ENCODE measurements at regions not wholly inside any gene's neighbourhood (a gene's known extent, or its start where the extent isn't known, plus 50 kb on each side); places are given as distances from the start of the nearest gene placed in this dataset.

DNA sequence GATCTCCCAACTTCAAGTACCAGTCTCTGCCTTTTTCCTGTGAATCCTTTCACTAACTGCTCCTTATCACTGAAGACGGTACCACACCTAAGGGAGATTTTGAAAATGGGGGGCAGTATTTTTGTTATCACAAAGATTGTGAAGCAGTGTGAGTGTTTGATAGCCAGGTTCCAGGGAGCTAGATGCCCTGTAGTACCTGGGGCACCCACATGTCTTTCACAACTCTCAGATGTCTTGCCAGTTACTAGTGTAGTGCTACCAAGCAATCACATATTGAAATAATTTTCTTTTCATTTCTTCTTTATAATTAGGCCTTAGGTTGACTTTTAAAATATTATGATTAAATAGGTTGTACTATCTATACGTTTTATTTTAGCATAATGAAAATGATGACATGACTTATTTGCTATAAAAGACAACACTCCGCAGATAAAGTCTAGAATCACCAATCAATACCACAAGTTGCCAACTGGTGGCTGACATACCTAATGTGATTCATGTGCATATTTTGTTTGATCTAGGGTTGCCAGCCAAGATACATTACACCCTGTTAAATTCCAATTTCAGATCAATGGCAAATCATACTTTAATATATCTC is 215.9 kb downstream of the EXOC5 start:
- in situ Hi-C loops (cut with HindIII; ENCODE audit: low pct_unique_long_range_greater_than_20kb, low sequenced_read_pairs), result no loop called here
- CTCF ChIA-PET, result no interaction called here
- Histone ChIP-seq H3K27ac (ENCODE audit: low read length) (no peak overlapping the region), H3K9me3 (ENCODE audit: control insufficient read depth, insufficient read depth, low read depth, low read length) (no peaks in the 10 kb centered on the region), H3K4me1 (ENCODE audit: control insufficient read depth, insufficient read depth, low read length) (no peaks in the 10 kb centered on the region), H3K27me3 (ENCODE audit: control insufficient read depth, insufficient read depth, low read length) (no peaks in the 10 kb centered on the region), H3K4me3 (ENCODE audit: low read depth in 2 of 2, low read length in 2 of 2) (no peak overlapping the region), H3K36me3 (ENCODE audit: control insufficient read depth, insufficient read depth, low read length) (no peaks in the 10 kb centered on the region)
- no peak for ATAC-seq
- no peak for DNase-seq (ENCODE audit: low read depth, low spot score)
- TF ChIP-seq, protein P1, sequence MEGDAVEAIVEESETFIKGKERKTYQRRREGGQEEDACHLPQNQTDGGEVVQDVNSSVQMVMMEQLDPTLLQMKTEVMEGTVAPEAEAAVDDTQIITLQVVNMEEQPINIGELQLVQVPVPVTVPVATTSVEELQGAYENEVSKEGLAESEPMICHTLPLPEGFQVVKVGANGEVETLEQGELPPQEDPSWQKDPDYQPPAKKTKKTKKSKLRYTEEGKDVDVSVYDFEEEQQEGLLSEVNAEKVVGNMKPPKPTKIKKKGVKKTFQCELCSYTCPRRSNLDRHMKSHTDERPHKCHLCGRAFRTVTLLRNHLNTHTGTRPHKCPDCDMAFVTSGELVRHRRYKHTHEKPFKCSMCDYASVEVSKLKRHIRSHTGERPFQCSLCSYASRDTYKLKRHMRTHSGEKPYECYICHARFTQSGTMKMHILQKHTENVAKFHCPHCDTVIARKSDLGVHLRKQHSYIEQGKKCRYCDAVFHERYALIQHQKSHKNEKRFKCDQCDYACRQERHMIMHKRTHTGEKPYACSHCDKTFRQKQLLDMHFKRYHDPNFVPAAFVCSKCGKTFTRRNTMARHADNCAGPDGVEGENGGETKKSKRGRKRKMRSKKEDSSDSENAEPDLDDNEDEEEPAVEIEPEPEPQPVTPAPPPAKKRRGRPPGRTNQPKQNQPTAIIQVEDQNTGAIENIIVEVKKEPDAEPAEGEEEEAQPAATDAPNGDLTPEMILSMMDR (IDR thresholded peaks at IDR 0.05), result no peak
- TF ChIP-seq TCF7L2 (IDR thresholded peaks at IDR 0.05; ENCODE audit: low read depth, low read length), result no peak
- TF ChIP-seq, protein P2, sequence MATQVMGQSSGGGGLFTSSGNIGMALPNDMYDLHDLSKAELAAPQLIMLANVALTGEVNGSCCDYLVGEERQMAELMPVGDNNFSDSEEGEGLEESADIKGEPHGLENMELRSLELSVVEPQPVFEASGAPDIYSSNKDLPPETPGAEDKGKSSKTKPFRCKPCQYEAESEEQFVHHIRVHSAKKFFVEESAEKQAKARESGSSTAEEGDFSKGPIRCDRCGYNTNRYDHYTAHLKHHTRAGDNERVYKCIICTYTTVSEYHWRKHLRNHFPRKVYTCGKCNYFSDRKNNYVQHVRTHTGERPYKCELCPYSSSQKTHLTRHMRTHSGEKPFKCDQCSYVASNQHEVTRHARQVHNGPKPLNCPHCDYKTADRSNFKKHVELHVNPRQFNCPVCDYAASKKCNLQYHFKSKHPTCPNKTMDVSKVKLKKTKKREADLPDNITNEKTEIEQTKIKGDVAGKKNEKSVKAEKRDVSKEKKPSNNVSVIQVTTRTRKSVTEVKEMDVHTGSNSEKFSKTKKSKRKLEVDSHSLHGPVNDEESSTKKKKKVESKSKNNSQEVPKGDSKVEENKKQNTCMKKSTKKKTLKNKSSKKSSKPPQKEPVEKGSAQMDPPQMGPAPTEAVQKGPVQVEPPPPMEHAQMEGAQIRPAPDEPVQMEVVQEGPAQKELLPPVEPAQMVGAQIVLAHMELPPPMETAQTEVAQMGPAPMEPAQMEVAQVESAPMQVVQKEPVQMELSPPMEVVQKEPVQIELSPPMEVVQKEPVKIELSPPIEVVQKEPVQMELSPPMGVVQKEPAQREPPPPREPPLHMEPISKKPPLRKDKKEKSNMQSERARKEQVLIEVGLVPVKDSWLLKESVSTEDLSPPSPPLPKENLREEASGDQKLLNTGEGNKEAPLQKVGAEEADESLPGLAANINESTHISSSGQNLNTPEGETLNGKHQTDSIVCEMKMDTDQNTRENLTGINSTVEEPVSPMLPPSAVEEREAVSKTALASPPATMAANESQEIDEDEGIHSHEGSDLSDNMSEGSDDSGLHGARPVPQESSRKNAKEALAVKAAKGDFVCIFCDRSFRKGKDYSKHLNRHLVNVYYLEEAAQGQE (IDR thresholded peaks at IDR 0.05; ENCODE audit: insufficient read depth in 1 of 2, low read depth in 2 of 2, low read length in 1 of 2), result no peak
- BruUV-seq (replicated peaks), result no TSS peak
- POLR2A ChIA-PET, result no interaction called here
- intact Hi-C loops (cut with micrococcal nuclease; ENCODE audit: unreplicated experiment), result no loop called here

DNA sequence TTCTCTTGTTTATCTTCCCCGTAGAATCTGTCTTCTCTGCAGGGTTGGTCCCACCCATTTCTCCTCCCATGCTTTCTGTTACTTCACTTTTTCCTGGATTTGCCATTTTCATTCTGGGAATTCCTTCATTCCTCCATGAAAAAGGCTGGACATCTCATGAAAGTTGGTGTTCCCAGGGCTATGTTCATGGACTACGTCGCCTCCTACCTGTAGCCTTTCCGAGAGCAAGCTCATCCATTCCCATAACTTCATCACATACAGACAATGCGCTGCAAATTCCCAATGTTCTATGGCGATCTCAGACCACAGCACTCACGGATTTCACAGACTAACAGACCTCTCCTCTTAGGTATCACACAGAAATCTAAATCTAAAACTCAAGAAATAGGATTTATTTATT is 217.1 kb downstream of the EXOC5 start:
- Histone ChIP-seq H3K27ac (ENCODE audit: low read length) (no peak overlapping the region), H3K4me1 (ENCODE audit: control insufficient read depth, insufficient read depth, low read length) (no peaks in the 10 kb centered on the region), H3K4me3 (ENCODE audit: low read depth in 2 of 2, low read length in 2 of 2) (no peak overlapping the region), H3K9me3 (ENCODE audit: control insufficient read depth, insufficient read depth, low read depth, low read length) (no peaks in the 10 kb centered on the region), H3K36me3 (ENCODE audit: control insufficient read depth, insufficient read depth, low read length) (no peaks in the 10 kb centered on the region), H3K27me3 (ENCODE audit: control insufficient read depth, insufficient read depth, low read length) (no peaks in the 10 kb centered on the region; the same call in 1 of the 2 replicates)
- ChIA-PET POLR2A (no interaction called here), CTCF (no interaction called here)
- ATAC-seq (no peak), DNase-seq (ENCODE audit: low read depth, low spot score) (no peak)
- TF ChIP-seq SIN3A (IDR thresholded peaks at IDR 0.05; ENCODE audit: borderline replicate concordance, insufficient read depth, low read depth, low read length), result no peak
- intact Hi-C loops (cut with micrococcal nuclease; ENCODE audit: unreplicated experiment), result no loop called here
- in situ Hi-C loops (cut with HindIII; ENCODE audit: low pct_unique_long_range_greater_than_20kb, low sequenced_read_pairs), result no loop called here
- BruUV-seq (replicated peaks), result no TSS peak

DNA sequence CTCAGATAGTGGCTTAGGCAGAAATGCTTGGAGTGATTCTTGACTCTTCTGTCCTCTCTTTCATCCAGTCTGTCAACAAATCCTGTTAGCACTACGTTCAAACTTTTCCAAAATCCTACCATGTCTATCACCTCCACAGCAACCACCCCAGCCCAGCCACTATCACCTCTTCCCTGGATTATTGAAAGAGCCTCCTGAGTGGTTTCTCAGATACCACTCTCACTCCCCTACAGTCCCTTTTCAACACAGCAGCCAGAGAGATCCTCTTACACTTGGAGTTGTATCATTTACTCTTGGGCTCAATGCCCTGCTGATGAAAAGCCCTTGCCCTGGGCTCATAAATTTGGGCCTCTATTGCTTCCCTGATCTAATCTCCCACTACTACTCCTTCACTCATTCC is 218.9 kb downstream of the EXOC5 start:
- no peaks in the 10 kb centered on the region for H3K9me3 ChIP-seq (ENCODE audit: control insufficient read depth, insufficient read depth, low read depth, low read length)
- no peak overlapping the region for H3K27ac ChIP-seq (ENCODE audit: low read length)
- in situ Hi-C loops (cut with HindIII; ENCODE audit: low pct_unique_long_range_greater_than_20kb, low sequenced_read_pairs), result no loop called here
- no peaks in the 10 kb centered on the region; the same call in 1 of the 2 replicates for H3K27me3 ChIP-seq (ENCODE audit: control insufficient read depth, insufficient read depth, low read length)
- ATAC-seq (no peak), DNase-seq (ENCODE audit: low read depth, low spot score) (no peak)
- ChIA-PET POLR2A (no interaction called here), CTCF (no interaction called here)
- H3K4me3 ChIP-seq (ENCODE audit: low read depth in 2 of 2, low read length in 2 of 2), result no peak overlapping the region
- no peaks in the 10 kb centered on the region for H3K4me1 ChIP-seq (ENCODE audit: control insufficient read depth, insufficient read depth, low read length)
- intact Hi-C loops (cut with micrococcal nuclease; ENCODE audit: unreplicated experiment), result no loop called here
- no peaks in the 10 kb centered on the region for H3K36me3 ChIP-seq (ENCODE audit: control insufficient read depth, insufficient read depth, low read length)
- no peak for TF ChIP-seq POLR2AphosphoS5 (IDR thresholded peaks at IDR 0.05; ENCODE audit: low read depth, low read length)
- TF ChIP-seq SIN3A (IDR thresholded peaks at IDR 0.05; ENCODE audit: borderline replicate concordance, insufficient read depth, low read depth, low read length), result no peak
- TF ChIP-seq, protein P2 (IDR thresholded peaks at IDR 0.05; ENCODE audit: insufficient read depth in 1 of 2, low read depth in 2 of 2, low read length in 1 of 2), result no peak
- TF ChIP-seq, protein P1 (IDR thresholded peaks at IDR 0.05), result no peak
- TF ChIP-seq TCF7L2 (IDR thresholded peaks at IDR 0.05; ENCODE audit: low read depth, low read length), result no peak
- no TSS peak for BruUV-seq (replicated peaks)
